ENCODE measurements at regions not wholly inside any gene's neighbourhood (a gene's known extent, or its start where the extent isn't known, plus 50 kb on each side); places are given as distances from the start of the nearest gene placed in this dataset.
"Not testable (repeated sequence)": the region's sequence is repeated elsewhere in the genome, so short reads cannot be mapped to it uniquely, and the experiment has no call there.

- no peak overlapping the region for H3K27ac Mint-ChIP-seq
- no peaks in the 10 kb centered on the region for H3K36me3 Mint-ChIP-seq (ENCODE audit: low read depth)
- no peaks in the 10 kb centered on the region for H3K9me3 Mint-ChIP-seq
- peaks cover 2% of the 10 kb centered on the region for H3K27me3 Mint-ChIP-seq
- no peaks in the 10 kb centered on the region for H3K4me1 Mint-ChIP-seq (ENCODE audit: low read depth)
- no peak overlapping the region for H3K4me3 Mint-ChIP-seq
- DNase-seq = no peak
Measured at GRCh38 chr1:14273811-14274210, 324.7 kb upstream of the KAZN start.

DNA sequence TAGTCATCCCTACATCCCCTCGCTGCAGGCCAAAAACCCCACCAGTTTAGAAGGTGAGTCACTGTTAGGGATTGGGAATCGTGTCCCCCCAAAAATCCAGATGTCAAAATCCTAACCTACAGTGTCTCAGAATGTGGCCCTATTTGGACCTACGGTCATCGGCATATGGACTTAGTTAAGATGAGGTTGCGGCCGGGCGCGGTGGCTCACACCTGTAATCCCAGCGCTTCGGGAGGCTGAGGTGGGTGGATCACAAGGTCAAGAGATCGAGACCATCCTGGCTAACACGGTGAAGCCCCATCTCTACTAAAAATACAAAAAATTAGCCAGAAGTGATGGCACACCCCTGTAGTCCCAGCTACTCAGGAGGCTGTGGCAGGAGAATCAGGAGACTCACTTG is 318.6 kb upstream of the KAZN start:
- H3K4me3 Mint-ChIP-seq; DNase-seq; H3K4me1 Mint-ChIP-seq (ENCODE audit: low read depth); H3K36me3 Mint-ChIP-seq (ENCODE audit: low read depth); H3K27me3 Mint-ChIP-seq; H3K9me3 Mint-ChIP-seq; H3K27ac Mint-ChIP-seq: not testable (repeated sequence)

DNA sequence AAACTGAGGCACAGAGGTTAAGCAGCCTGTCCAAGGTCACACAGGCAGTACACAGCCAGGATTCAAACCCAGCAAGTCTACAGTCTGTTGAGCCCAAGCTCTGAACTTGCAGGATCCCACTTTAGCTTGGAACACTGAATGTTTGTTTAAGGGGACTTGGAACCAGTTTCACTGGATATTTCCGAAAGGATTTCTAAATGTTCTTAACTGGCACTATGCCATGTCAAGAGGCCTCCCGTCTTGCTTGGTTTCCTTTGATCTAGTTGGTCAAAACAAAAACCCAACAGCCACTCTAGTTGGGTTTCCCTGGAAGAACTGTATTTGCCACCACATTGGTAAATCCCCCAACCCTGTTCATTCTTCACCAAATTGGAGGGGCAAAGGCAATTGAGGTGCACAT is 317.6 kb upstream of the KAZN start:
- no peak for DNase-seq
- Mint-ChIP-seq H3K9me3 (no peaks in the 10 kb centered on the region), H3K4me1 (ENCODE audit: low read depth) (no peaks in the 10 kb centered on the region), H3K36me3 (ENCODE audit: low read depth) (no peaks in the 10 kb centered on the region), H3K27ac (no peak overlapping the region), H3K27me3 (peaks cover 2% of the 10 kb centered on the region), H3K4me3 (no peak overlapping the region)

- Mint-ChIP-seq H3K9me3 (no peaks in the 10 kb centered on the region), H3K27me3 (peaks cover 5% of the 10 kb centered on the region), H3K36me3 (ENCODE audit: low read depth) (no peaks in the 10 kb centered on the region), H3K4me3 (no peak overlapping the region), H3K27ac (no peak overlapping the region), H3K4me1 (ENCODE audit: low read depth) (no peaks in the 10 kb centered on the region)
- no peak for DNase-seq
Measured at GRCh38 chr1:14281412-14281811, 317.1 kb upstream of the KAZN start.

- no peak for DNase-seq
- Mint-ChIP-seq H3K27me3 (peaks cover 2% of the 10 kb centered on the region), H3K4me3 (no peak overlapping the region), H3K4me1 (ENCODE audit: low read depth) (no peaks in the 10 kb centered on the region), H3K36me3 (ENCODE audit: low read depth) (no peaks in the 10 kb centered on the region), H3K27ac (no peak overlapping the region), H3K9me3 (no peaks in the 10 kb centered on the region)
Measured at GRCh38 chr1:14282707-14283106, 315.8 kb upstream of the KAZN start.

- no peaks in the 10 kb centered on the region for H3K36me3 Mint-ChIP-seq (ENCODE audit: low read depth)
- no peak overlapping the region for H3K4me3 Mint-ChIP-seq
- H3K9me3 Mint-ChIP-seq = no peaks in the 10 kb centered on the region
- H3K27ac Mint-ChIP-seq = no peak overlapping the region
- no peaks in the 10 kb centered on the region for H3K4me1 Mint-ChIP-seq (ENCODE audit: low read depth)
- H3K27me3 Mint-ChIP-seq = peaks cover 13% of the 10 kb centered on the region
- no peak for DNase-seq
Measured at GRCh38 chr1:14285238-14285637, 313.2 kb upstream of the KAZN start.

GRCh38 chr1:14291182-14291581 is 307.3 kb upstream of the KAZN start:
- H3K4me1 Mint-ChIP-seq (ENCODE audit: low read depth); H3K4me3 Mint-ChIP-seq: not testable (repeated sequence)
- peaks cover 32% of the 10 kb centered on the region for H3K27me3 Mint-ChIP-seq

DNA sequence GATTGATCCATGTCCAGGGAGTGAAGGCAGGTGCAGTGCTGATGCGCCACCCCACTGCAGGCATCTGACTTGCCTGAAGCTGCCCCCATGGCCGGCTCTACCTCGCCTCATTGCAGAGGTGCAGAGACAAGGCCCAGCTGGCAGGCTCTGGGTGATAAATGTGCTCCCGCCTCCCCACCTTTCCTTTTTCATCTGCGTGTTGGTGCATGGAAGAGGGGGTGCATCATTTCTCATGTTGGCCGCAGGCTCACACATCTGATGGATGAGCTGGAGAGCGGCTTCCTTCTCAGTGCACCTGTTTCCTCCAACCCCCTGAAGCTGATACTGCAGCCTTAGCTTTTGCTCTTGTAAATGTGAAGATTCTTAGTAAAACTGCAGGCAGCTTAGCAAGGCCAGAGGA is 306.0 kb upstream of the KAZN start:
- Mint-ChIP-seq H3K9me3 (no peaks in the 10 kb centered on the region), H3K4me3 (no peak overlapping the region), H3K4me1 (ENCODE audit: low read depth) (no peaks in the 10 kb centered on the region), H3K27ac (no peak overlapping the region), H3K36me3 (ENCODE audit: low read depth) (no peaks in the 10 kb centered on the region), H3K27me3 (peaks cover 31% of the 10 kb centered on the region)
- no peak for DNase-seq

More at GRCh38 chr1:14291182-14291581, 307.3 kb upstream of the KAZN start:
- not testable (repeated sequence) for H3K36me3 Mint-ChIP-seq (ENCODE audit: low read depth); H3K27ac Mint-ChIP-seq; H3K9me3 Mint-ChIP-seq; DNase-seq

DNA sequence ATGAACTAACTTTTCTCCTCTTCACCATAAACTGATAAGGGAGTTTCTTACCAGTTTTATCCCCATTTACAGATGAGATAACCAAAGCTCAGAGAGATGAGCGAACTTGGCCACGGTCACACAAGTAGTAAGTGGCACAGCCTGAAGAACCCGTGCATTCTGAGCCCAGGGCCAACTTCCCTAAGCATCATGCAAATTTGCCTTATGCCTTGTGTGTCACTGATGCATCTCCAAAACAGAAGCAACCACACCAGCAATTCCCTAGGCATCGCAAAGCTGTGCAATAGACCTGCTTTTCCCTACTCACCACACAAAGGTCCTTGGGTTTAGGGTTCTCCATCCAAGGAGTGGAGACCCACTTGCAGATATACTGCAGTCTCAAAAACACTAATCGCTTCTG is 304.5 kb upstream of the KAZN start:
- no peak overlapping the region for H3K4me3 Mint-ChIP-seq
- peaks cover 34% of the 10 kb centered on the region for H3K27me3 Mint-ChIP-seq
- H3K36me3 Mint-ChIP-seq (ENCODE audit: low read depth) = no peaks in the 10 kb centered on the region
- H3K27ac Mint-ChIP-seq = no peak overlapping the region
- no peaks in the 10 kb centered on the region for H3K9me3 Mint-ChIP-seq
- H3K4me1 Mint-ChIP-seq (ENCODE audit: low read depth) = no peaks in the 10 kb centered on the region
- no peak for DNase-seq

DNA sequence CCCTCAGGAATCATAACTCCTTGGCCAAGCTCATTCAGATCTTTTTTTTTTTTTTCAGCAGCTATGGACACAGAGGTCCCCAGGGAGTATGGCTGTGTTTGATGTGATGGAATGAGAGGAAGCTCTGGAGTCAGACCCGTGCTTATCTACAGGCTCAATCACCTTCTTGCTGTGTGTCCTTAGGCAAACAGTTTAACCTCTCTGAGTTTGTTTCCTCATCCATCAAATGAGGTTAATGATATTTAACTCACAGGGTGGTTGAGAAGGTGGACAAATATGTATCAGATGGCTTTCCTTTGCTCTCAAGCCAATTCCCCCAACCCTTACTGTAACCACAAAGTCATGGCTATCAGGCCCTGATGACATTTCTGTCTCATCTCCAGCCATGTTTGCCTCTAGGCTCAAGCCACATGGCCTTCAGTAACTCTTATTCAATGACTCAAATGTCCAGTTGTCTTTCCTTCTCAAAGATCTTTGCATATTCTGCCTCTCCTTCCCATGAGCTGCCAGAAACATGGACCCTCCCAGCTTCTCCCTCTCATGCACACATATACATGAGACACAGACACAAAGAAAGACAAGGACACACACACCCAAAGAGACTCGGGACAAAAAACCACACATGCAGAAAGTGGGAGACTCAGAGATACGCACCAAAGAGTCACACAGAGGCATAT is 303.5 kb upstream of the KAZN start:
- peaks cover 32% of the 10 kb centered on the region for H3K27me3 Mint-ChIP-seq
- no peaks in the 10 kb centered on the region for H3K9me3 Mint-ChIP-seq
- no peak overlapping the region for H3K4me3 Mint-ChIP-seq
- no peak overlapping the region for H3K27ac Mint-ChIP-seq
- no peaks in the 10 kb centered on the region for H3K36me3 Mint-ChIP-seq (ENCODE audit: low read depth)
- no peaks in the 10 kb centered on the region for H3K4me1 Mint-ChIP-seq (ENCODE audit: low read depth)
- DNase-seq = no peak

- Mint-ChIP-seq H3K9me3 (no peaks in the 10 kb centered on the region), H3K27me3 (peaks cover 25% of the 10 kb centered on the region), H3K4me3 (no peak overlapping the region), H3K36me3 (ENCODE audit: low read depth) (no peaks in the 10 kb centered on the region), H3K4me1 (ENCODE audit: low read depth) (no peaks in the 10 kb centered on the region), H3K27ac (no peak overlapping the region)
- DNase-seq = no peak
Measured at GRCh38 chr1:14296795-14297194, 301.7 kb upstream of the KAZN start.

DNA sequence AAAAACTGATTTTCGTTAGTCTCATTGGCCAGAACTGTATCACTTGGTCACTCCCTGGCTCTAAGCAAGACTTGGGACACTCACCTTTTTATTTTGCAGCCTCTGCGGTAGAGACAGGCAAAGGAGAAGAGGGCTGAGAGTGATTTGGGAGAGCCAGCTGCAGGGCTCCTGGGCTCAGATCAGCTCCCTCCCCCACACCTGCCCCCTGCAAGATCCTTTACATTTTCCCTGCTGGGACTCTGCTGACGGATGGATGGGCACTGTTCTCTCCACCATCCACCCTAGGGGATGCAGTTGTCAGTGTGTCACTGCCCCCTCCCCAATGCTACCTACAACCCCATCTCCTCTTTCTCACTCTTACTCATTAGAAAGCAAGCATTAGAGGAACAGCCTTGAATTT is 301.1 kb upstream of the KAZN start:
- no peaks in the 10 kb centered on the region for H3K36me3 Mint-ChIP-seq (ENCODE audit: low read depth)
- H3K27me3 Mint-ChIP-seq = peaks cover 24% of the 10 kb centered on the region
- no peak overlapping the region for H3K4me3 Mint-ChIP-seq
- H3K4me1 Mint-ChIP-seq (ENCODE audit: low read depth) = no peaks in the 10 kb centered on the region
- no peak overlapping the region for H3K27ac Mint-ChIP-seq
- DNase-seq = no peak
- H3K9me3 Mint-ChIP-seq = no peaks in the 10 kb centered on the region

DNA sequence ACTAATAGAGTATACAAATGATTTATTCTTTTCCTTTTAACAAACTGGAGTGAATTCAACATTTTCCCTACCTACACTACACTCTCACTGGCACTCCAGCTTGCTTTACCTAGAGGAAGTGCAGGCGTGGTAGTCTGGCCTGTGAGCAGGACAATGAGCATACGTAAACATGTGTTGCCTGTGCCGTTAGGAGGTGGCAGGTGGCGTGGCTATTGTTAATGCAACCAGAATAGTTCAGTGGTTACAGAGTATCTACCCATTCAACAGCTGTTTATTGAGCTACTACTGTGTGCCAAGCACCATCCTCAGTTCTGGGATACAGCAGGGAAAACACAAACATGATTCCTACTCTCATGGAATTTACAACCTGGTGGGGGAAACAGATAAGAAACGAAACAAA is 299.7 kb upstream of the KAZN start:
- Mint-ChIP-seq H3K36me3 (ENCODE audit: low read depth) (no peaks in the 10 kb centered on the region), H3K4me3 (no peak overlapping the region), H3K27me3 (peaks cover 21% of the 10 kb centered on the region), H3K9me3 (no peaks in the 10 kb centered on the region), H3K27ac (no peak overlapping the region), H3K4me1 (ENCODE audit: low read depth) (no peaks in the 10 kb centered on the region)
- DNase-seq = no peak

GRCh38 chr1:14300991-14301703 is 297.3 kb upstream of the KAZN start:
- no peaks in the 10 kb centered on the region for H3K9me3 Mint-ChIP-seq
- peaks cover 19% of the 10 kb centered on the region for H3K27me3 Mint-ChIP-seq
- DNase-seq = no peak
- H3K27ac Mint-ChIP-seq = no peak overlapping the region
- H3K4me3 Mint-ChIP-seq = no peak overlapping the region
- no peaks in the 10 kb centered on the region for H3K36me3 Mint-ChIP-seq (ENCODE audit: low read depth)
- H3K4me1 Mint-ChIP-seq (ENCODE audit: low read depth) = no peaks in the 10 kb centered on the region

DNA sequence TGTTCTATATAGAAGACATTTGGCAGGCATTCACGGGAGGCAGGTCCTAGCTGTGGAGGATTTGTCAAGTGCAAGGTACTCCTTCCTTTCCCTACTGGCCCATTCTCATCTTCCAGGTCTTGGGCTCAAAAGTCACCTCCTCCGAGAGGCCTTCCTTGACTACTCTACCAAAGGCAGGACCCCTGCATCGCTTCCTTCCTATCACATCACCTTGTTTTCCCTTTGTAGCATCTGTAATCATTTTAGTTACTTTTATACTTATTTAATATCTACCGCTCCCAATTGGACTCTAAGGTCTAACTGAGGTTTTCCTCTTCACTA is 296.8 kb upstream of the KAZN start:
- H3K27ac Mint-ChIP-seq = no peak overlapping the region

DNA sequence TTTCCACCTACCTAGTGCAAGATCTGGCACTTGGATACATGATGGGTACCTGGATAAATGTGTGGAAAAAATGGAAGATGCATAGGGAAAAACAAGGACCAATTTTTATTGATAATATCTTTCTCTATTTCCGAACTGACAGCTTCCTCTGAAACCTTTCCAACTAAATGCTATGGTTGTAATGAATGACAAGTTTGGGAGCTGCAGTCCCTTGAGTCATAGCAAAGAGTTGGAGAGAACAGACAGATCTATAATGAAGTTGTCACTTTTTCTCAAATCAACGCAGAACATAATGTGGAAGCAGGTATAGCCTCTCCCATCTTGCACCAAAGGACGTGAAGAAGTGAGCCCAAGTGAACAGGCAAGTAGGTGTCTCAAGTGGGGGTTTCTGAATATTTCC is 296.5 kb upstream of the KAZN start:
- no peaks in the 10 kb centered on the region for H3K4me1 Mint-ChIP-seq (ENCODE audit: low read depth)
- no peak overlapping the region for H3K27ac Mint-ChIP-seq
- peaks cover 19% of the 10 kb centered on the region for H3K27me3 Mint-ChIP-seq
- DNase-seq = no peak
- H3K9me3 Mint-ChIP-seq = no peaks in the 10 kb centered on the region
- no peaks in the 10 kb centered on the region for H3K36me3 Mint-ChIP-seq (ENCODE audit: low read depth)
- no peak overlapping the region for H3K4me3 Mint-ChIP-seq

More for the DNA sequence above, 296.8 kb upstream of the KAZN start:
- Mint-ChIP-seq H3K27me3 (peaks cover 19% of the 10 kb centered on the region), H3K36me3 (ENCODE audit: low read depth) (no peaks in the 10 kb centered on the region), H3K4me1 (ENCODE audit: low read depth) (no peaks in the 10 kb centered on the region), H3K4me3 (no peak overlapping the region), H3K9me3 (no peaks in the 10 kb centered on the region)
- DNase-seq = no peak
